Heart right ventricle (tissue), 16 donors: ENCODE measurements at regions not wholly inside any gene's neighbourhood (a gene's known extent, or its start where the extent isn't known, plus 50 kb on each side); places are given as distances from the start of the nearest gene placed in this dataset.

ENCODE experiments used
- ATAC-seq, 8 donors: fragments of 200-7000 bp; cut with Tn5 transposase; one replicate each; pipeline ENCODE4 v1.9.1; 2020; ENCODE audit warnings: mild to moderate bottlenecking in 8 of 8, moderate library complexity in 8 of 8, moderate number of reproducible peaks in 1 of 8
- DNase-seq, 2 donors: peaks; one replicate each; pipeline ENCODE4 v3.0.0-alpha.2; 2020
- H3K27ac ChIP-seq, 10 donors: fragments of 200-600 bp; sonication (generic) in 2 of 10; one replicate each; pipeline versions ENCODE4 v1.5.0 to v1.8.0; 2020 to 2022; ENCODE audit warnings: mild to moderate bottlenecking in 3 of 10
- H3K27me3 ChIP-seq, 7 donors: fragments of 200-600 bp; one replicate each; pipeline ENCODE4 v1.8.0; 2021 to 2022; ENCODE audit warnings: mild to moderate bottlenecking in 2 of 7
- H3K36me3 ChIP-seq, 9 donors: fragments of 200-600 bp; sonication (generic) in 1 of 9; one replicate each; pipeline versions ENCODE4 v1.5.0 to v1.8.0; 2020 to 2022; ENCODE audit warnings: mild to moderate bottlenecking in 2 of 9
- H3K4me1 ChIP-seq, 9 donors: fragments of 200-600 bp; sonication (generic) in 1 of 9; one replicate each; pipeline versions ENCODE4 v1.5.0 to v1.8.0; 2020 to 2022; ENCODE audit warnings: mild to moderate bottlenecking in 4 of 9
- H3K4me3 ChIP-seq, 10 donors: fragments of 200-600 bp; sonication (generic) in 2 of 10; one replicate each; pipeline versions ENCODE4 v1.5.0 to v1.8.0; 2020 to 2022; ENCODE audit warnings: mild to moderate bottlenecking in 7 of 10, moderate library complexity in 2 of 10
- H3K9me3 ChIP-seq, 11 donors: fragments of 200-600 bp in 10 of 11; sonication (generic) in 2 of 11; one replicate each; pipeline versions ENCODE4 v1.5.0 to v1.8.0; 2013 to 2022; ENCODE audit warnings: mild to moderate bottlenecking in 2 of 11, control low read depth in 1 of 11, moderate library complexity in 1 of 11
- WGBS, 2 donors: extraction: QIAGEN DNeasy Blood & Tissue Kit; methylation state at CpG; one replicate each; pipeline ENCODE4 v1.1.7; 2013; ENCODE audit warnings: inconsistent platforms in 1 of 2; 5-methylcytosine and 5-hydroxymethylcytosine counted together
- intact Hi-C, 10 donors: fragments of 100-400 bp; cut with DNase I; formaldehyde crosslinking; loops; one replicate each; pipeline versions ENCODE4 v1.11.1 to v1.14.2; 2022
- TF ChIP-seq, protein P1 (sequence below), 9 donors: fragments of 200-600 bp; sonication (generic) in 2 of 9; IDR thresholded peaks; one replicate each; pipeline versions ENCODE4 v1.5.0 to v1.8.0; 2021 to 2022; ENCODE audit warnings: antibody characterized with exemption in 9 of 9, mild to moderate bottlenecking in 5 of 9, moderate library complexity in 1 of 9
- donor health status: Arrhythmogenic right ventricular cardiomyopathy.
- donor health status: ischemic (EF 13 %, LVEDD 7.1; RV severe dilation, severe dysfunction).
- donor health status: healthy with polysubstance abuse.
- donor health status: DM: no; HTN: yes; CAD: no.
- donor health status: DM: no; HTN: no; CAD: no.
- donor health status: ischemic (EF 25% LVEDD 6.9; RV normal size, moderate dysfunction).
- donor health status: ischemic (EF 25% LVEDD 5.7; RV mildly dilated, moderate dysfunction).
- donor health status: healthy.
- donor health status: DM: yes; HTN: yes; CAD: no.
- donor health status: Ischemic cardiomyopathy.
- donor health status: ischemic (EF 35%, LVEDD 5.7; RV mildly dilated, moderate dysfunction).
- donor health status: nonischemic (EF 11% LVEDD 7.7; RV severe dilation, severe dysfunction).
- donor health status: DM: yes; HTN: yes; CAD: no.
- donor health status: PGD.
- donor health status: ischemic (EF 29% LVEDD 5.4; RV normal size, mild dysfunction).
- donor health status: nonischemic (EF 23%, LVEDD 6.1; RV moderate dilation, normal function).

DNA sequence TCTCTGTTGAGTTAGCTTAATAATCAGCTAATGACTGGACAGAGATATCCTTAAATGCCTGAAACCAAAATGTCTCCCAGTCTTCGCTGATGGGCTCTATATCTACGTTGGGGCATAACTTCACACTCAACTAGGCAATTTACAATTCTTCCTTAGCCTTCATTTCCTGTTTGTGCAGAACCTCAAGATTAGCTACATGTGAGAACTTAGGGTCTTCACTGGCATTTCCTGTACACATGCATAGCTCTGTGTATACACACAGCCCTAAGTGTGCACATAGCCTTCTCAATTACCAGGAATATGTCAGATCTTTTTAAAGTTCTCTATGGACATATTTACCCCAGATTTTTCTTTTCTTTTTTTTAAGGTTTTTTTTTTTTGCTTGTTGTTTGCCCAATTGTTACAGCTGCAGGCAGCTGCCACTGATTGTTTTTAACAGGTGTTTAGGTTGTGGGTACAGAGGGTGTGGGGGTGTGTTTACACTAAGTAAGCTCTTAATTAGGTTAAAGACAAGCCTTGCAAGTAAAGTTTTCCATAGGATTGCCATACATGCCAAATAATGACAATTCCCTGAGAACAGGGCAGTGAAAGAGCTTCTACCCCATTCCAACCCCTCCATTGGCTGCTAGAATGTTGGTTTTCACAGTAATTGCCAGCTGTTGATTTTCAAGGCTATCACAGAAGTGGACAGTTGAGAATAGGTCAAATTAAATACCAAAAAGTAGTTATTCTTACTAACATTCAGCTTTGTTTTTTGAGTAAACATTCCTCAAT, 441.0 kb downstream of the TLE4 start:
- no peaks in the 10 kb centered on the region for H3K4me1 ChIP-seq
- TF ChIP-seq, protein P1, sequence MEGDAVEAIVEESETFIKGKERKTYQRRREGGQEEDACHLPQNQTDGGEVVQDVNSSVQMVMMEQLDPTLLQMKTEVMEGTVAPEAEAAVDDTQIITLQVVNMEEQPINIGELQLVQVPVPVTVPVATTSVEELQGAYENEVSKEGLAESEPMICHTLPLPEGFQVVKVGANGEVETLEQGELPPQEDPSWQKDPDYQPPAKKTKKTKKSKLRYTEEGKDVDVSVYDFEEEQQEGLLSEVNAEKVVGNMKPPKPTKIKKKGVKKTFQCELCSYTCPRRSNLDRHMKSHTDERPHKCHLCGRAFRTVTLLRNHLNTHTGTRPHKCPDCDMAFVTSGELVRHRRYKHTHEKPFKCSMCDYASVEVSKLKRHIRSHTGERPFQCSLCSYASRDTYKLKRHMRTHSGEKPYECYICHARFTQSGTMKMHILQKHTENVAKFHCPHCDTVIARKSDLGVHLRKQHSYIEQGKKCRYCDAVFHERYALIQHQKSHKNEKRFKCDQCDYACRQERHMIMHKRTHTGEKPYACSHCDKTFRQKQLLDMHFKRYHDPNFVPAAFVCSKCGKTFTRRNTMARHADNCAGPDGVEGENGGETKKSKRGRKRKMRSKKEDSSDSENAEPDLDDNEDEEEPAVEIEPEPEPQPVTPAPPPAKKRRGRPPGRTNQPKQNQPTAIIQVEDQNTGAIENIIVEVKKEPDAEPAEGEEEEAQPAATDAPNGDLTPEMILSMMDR (IDR thresholded peaks at IDR 0.05): no peak
- ATAC-seq: no peak
- DNase-seq: no peak
- intact Hi-C loops: no loop called here
- WGBS, 2 donors: 66 to 69% methylated on average over 2 of the region's 2 CpGs
- no peaks in the 10 kb centered on the region for H3K36me3 ChIP-seq
- peaks cover 0 to 18% (median 0%) of the 10 kb centered on the region in 11 donors for H3K9me3 ChIP-seq
- H3K27me3 ChIP-seq: no peaks in the 10 kb centered on the region
- no peak overlapping the region for H3K4me3 ChIP-seq
- no peak overlapping the region for H3K27ac ChIP-seq

DNA sequence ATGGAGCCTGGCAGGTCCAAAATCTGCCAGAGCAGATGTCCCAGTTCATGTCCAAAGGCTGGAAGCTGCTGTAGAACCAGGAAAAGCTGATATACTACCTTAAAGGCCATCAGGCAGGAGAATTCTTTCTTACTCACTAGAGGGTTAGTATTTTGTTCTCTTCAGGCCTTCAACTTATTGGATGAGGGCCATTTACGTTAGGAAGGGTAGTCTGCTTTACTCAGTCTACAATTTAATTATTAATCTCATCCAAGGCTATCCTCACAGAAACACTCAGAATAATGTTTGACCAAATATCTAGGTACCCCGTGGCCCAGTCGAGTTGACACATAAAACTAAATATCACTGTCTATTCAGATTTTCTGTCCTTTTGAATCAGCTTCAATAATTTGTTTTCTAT, 437.4 kb downstream of the TLE4 start:
- Histone ChIP-seq H3K9me3 (peaks cover 0 to 18% (median 0%) of the 10 kb centered on the region in 11 donors), H3K4me1 (no peaks in the 10 kb centered on the region), H3K4me3 (no peak overlapping the region), H3K27ac (no peak overlapping the region), H3K27me3 (no peaks in the 10 kb centered on the region), H3K36me3 (no peaks in the 10 kb centered on the region)
- intact Hi-C loops: no loop called here
- TF ChIP-seq, protein P1 (IDR thresholded peaks at IDR 0.05): no peak
- DNase-seq (no peak), ATAC-seq (no peak)
- 86 to 88% methylated on average over 3 of the region's 3 CpGs for WGBS, 2 donors

DNA sequence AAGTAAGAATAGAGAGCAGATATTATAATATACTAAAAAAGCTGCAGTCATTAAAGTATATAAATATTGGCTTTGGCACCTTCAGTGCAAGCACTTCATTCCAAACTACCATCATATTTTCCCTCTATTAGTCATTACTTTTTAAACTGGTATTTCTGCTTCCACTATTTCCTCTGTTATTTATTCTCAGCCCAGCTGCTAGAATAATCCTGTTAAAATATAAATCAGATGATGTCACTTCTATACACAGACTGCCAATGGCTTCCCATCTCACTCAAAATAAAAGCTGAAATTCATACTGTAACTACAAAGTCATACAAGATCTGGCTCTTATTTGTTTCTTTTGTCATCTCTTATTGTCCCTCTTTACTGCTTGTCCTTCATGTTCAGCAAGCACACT, 432.9 kb downstream of the TLE4 start:
- no peak for DNase-seq
- Histone ChIP-seq H3K9me3 (peaks cover 0 to 4% (median 0%) of the 10 kb centered on the region in 11 donors), H3K27ac (no peak overlapping the region), H3K36me3 (no peaks in the 10 kb centered on the region), H3K4me1 (no peaks in the 10 kb centered on the region), H3K4me3 (no peak overlapping the region), H3K27me3 (no peaks in the 10 kb centered on the region)
- intact Hi-C loops: no loop called here
- TF ChIP-seq, protein P1 (IDR thresholded peaks at IDR 0.05): no peak
- ATAC-seq: no peak

DNA sequence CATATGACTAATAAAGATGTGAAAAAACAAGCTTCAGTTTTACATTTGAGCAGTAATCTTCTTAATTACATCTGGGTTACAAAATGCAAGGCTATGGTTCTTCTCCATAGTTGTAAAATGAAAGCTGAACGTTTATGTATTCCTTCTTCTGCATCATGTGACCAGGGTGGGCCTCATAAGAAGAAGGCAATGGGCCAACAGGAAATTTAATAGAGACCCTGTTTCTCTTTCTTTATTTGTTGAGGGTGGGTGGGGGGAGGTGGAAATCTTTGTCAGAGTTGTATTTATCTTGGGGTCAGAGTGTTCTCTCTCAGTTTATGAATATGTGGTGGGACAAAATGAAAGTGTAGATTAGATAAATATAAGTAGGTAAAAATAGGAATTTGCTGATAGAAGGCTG, 418.8 kb downstream of the TLE4 start:
- Histone ChIP-seq H3K27me3 (no peaks in the 10 kb centered on the region), H3K9me3 (no peaks in the 10 kb centered on the region), H3K27ac (no peak overlapping the region), H3K36me3 (no peaks in the 10 kb centered on the region), H3K4me3 (no peak overlapping the region), H3K4me1 (peaks cover 0 to 25% (median 8%) of the 10 kb centered on the region in 9 donors)
- 2 to 11% methylated on average over 1 of the region's 1 CpG for WGBS, 2 donors
- TF ChIP-seq, protein P1 (IDR thresholded peaks at IDR 0.05): no peak
- ATAC-seq: no peak
- no peak for DNase-seq
- intact Hi-C loops: no loop called here
